ENCODE measurements at regions not wholly inside any gene's neighbourhood (a gene's known extent, or its start where the extent isn't known, plus 50 kb on each side); places are given as distances from the start of the nearest gene placed in this dataset.
"Not testable (repeated sequence)": the region's sequence is repeated elsewhere in the genome, so short reads cannot be mapped to it uniquely, and the experiment has no call there.

DNA sequence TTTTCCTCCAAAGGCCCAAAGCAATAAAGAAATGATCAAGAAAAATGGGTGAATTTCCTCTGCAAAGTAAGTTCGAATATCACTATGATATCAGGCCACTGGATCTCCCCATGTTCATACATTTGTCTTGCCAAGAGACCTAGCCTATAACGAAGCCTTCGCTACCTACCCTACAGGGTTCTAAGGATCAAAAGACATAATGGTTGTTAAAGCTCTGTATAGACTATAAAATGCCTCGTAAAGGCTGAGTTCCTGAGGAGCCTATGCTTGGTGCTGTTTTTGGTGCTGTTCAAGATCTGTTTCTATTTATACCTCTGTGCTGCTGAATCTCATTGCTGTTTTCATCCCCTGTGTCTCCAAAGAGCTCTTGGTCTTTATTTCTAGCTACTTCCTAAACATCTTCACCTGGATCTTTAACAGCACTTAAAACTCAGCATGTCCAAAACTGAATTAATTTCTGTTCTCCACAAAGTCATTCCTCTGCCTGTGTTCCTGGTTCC, 254.4 kb upstream of the CHAC2 start:
- 100% methylated on average over 1 of the region's 4 CpGs for WGBS (ENCODE audit: insufficient coverage, low lambda C conversion rate)
- Histone ChIP-seq H3K4me1 (ENCODE audit: control insufficient read depth, insufficient read depth, low read length) (no peaks in the 10 kb centered on the region), H3K36me3 (ENCODE audit: control insufficient read depth, insufficient read depth, low read length) (no peaks in the 10 kb centered on the region), H3K27ac (ENCODE audit: low read length) (no peak overlapping the region), H3K4me3 (ENCODE audit: low read length) (no peak overlapping the region), H3K9me3 (ENCODE audit: control insufficient read depth, low read depth, low read length) (no peaks in the 10 kb centered on the region), H3K27me3 (ENCODE audit: control insufficient read depth, insufficient read depth, low read length) (no peaks in the 10 kb centered on the region)
- no peak for DNase-seq

DNA sequence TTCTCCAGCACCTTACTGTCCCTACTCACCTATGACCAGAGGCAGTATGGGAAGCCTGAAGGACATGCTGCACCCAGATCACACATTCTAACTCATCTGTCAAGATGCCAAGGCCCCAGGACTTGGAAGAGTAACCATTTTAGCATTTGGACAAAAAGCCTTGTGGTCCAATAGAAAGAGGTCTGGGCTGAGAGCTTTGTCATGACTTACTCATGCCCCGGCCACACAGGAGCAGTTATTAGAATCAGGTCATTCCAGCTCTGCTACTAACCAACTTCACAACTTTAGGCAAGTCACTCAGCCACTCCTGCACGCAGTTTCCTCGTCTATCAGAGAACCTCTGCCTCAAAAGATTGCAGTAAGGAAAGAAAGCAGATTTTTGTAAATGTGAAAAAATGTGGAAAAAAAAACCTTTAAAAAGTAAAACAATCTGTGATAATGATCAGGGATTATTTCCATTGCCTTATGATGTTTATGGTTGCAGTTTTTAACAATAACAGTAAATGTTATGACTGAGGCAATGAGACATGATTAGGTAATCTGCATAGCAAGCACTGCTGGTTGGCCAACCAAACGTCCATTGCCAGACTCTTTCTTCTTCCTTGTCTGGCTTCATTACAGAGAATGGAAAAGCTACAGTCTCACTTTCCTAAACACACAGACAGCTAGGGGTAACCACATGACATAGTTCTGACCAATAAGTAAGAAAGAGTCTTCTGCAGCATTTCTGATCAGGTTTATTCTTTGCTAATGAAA, 255.4 kb upstream of the CHAC2 start:
- WGBS (ENCODE audit: insufficient coverage, low lambda C conversion rate): no CpG with 5 or more reads among the region's 4 CpGs
- no peaks in the 10 kb centered on the region for H3K9me3 ChIP-seq (ENCODE audit: control insufficient read depth, low read depth, low read length)
- H3K27me3 ChIP-seq (ENCODE audit: control insufficient read depth, insufficient read depth, low read length): no peaks in the 10 kb centered on the region
- no peak overlapping the region for H3K27ac ChIP-seq (ENCODE audit: low read length)
- no peaks in the 10 kb centered on the region for H3K36me3 ChIP-seq (ENCODE audit: control insufficient read depth, insufficient read depth, low read length)
- H3K4me1 ChIP-seq (ENCODE audit: control insufficient read depth, insufficient read depth, low read length): no peaks in the 10 kb centered on the region
- no peak for DNase-seq
- H3K4me3 ChIP-seq (ENCODE audit: low read length): no peak overlapping the region

DNA sequence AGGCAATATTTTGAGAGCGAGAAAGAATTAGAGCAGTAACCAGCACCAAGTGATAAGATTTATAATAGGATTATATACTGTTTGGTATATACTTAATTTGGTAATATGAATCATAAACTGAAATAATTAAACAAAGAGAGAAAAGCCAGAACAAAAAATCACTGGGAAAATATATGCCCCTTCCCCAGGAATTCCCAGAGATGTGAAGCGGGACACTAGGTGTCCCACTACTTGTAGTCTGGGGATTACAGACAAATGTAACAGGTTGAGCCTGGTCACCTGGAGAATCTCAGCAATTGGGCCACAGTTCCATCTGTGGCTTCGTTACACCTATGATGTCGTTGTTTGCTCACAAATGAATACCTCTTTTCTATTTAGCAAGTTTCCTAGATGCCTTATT, 256.1 kb upstream of the CHAC2 start:
- no peak overlapping the region for H3K4me3 ChIP-seq (ENCODE audit: low read length)
- no peaks in the 10 kb centered on the region for H3K27me3 ChIP-seq (ENCODE audit: control insufficient read depth, insufficient read depth, low read length)
- no peak for DNase-seq
- no peaks in the 10 kb centered on the region for H3K36me3 ChIP-seq (ENCODE audit: control insufficient read depth, insufficient read depth, low read length)
- no CpG with 5 or more reads among the region's 4 CpGs for WGBS (ENCODE audit: insufficient coverage, low lambda C conversion rate)
- H3K4me1 ChIP-seq (ENCODE audit: control insufficient read depth, insufficient read depth, low read length): no peaks in the 10 kb centered on the region
- H3K27ac ChIP-seq (ENCODE audit: low read length): no peak overlapping the region
- no peaks in the 10 kb centered on the region for H3K9me3 ChIP-seq (ENCODE audit: control insufficient read depth, low read depth, low read length)

DNA sequence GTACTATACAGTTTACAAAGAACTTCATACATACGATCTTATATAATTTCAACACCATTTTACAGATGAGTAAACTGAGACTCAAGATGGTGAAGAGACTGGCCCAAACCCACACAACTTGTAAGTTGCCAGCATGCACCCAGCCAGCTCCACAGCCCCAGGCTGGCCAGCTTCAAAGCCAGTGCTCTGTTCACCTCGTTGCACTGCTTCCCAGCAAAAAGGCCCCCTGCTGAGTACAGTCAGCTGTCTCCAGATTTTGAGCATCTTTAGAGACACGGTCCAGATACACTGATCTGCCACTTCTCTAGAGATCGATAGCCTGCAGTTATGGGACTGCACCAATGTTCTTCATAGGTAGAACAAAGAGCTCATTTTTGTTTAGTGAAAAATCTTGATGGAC, 257.2 kb upstream of the CHAC2 start:
- H3K9me3 ChIP-seq (ENCODE audit: control insufficient read depth, low read depth, low read length): no peaks in the 10 kb centered on the region
- H3K27me3 ChIP-seq (ENCODE audit: control insufficient read depth, insufficient read depth, low read length): no peaks in the 10 kb centered on the region
- no peaks in the 10 kb centered on the region for H3K4me1 ChIP-seq (ENCODE audit: control insufficient read depth, insufficient read depth, low read length)
- H3K36me3 ChIP-seq (ENCODE audit: control insufficient read depth, insufficient read depth, low read length): no peaks in the 10 kb centered on the region
- WGBS (ENCODE audit: insufficient coverage, low lambda C conversion rate): 67% methylated on average over 3 of the region's 4 CpGs
- no peak overlapping the region for H3K4me3 ChIP-seq (ENCODE audit: low read length)
- no peak overlapping the region for H3K27ac ChIP-seq (ENCODE audit: low read length)
- no peak for DNase-seq

DNA sequence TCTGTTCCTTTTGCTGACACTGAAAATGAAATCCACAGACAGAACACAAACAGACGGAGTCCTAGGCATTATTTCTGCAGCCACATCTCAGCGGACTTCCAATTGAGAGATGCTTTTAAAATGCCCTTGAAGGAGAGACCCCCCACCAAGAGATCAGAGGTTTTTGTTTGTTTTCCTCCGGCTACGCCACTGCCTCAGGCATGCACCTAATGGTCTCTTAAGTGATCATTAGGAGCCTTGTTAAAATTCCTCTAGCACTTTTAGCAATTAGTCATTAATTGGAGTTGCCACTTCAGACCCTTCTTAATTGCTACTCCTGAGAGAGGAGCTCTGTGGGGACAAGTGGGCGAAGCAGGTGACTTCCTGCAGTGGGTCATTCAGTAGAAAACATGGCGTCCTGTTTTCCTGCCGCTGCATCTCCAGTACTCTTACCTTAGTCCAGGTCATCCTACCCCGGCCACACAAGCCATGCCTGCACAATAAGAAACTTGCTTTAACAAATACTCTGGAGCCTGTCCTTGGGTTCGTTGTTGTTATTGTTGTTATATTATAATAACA, 257.7 kb upstream of the CHAC2 start:
- Histone ChIP-seq H3K4me1 (ENCODE audit: control insufficient read depth, insufficient read depth, low read length) (no peaks in the 10 kb centered on the region), H3K9me3 (ENCODE audit: control insufficient read depth, low read depth, low read length) (no peaks in the 10 kb centered on the region), H3K4me3 (ENCODE audit: low read length) (no peak overlapping the region), H3K36me3 (ENCODE audit: control insufficient read depth, insufficient read depth, low read length) (no peaks in the 10 kb centered on the region), H3K27me3 (ENCODE audit: control insufficient read depth, insufficient read depth, low read length) (no peaks in the 10 kb centered on the region), H3K27ac (ENCODE audit: low read length) (no peak overlapping the region)
- no peak for DNase-seq
- 100% methylated on average over 1 of the region's 9 CpGs for WGBS (ENCODE audit: insufficient coverage, low lambda C conversion rate)

DNA sequence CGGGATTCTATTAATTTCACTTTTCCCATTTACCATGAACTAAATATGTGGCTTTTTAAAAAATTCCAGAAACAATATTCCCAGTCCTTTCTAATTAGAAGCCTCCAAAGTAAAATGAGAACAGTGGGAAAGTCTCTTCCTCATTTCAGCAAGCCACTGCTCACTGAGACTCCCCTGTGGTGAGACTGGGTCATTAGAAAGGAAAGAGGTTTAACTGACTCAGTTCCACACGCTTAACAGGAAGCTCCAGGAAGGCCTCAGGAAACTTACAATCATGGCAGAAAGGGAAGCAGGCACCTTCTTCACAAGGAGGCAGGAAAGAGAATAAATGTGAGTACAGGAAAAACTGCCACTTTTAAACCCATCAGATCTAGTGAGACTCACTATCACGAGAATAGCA, 258.9 kb upstream of the CHAC2 start:
- no peaks in the 10 kb centered on the region for H3K36me3 ChIP-seq (ENCODE audit: control insufficient read depth, insufficient read depth, low read length)
- WGBS (ENCODE audit: insufficient coverage, low lambda C conversion rate): 100% methylated on average over 2 of the region's 3 CpGs
- no peak overlapping the region for H3K4me3 ChIP-seq (ENCODE audit: low read length)

DNA sequence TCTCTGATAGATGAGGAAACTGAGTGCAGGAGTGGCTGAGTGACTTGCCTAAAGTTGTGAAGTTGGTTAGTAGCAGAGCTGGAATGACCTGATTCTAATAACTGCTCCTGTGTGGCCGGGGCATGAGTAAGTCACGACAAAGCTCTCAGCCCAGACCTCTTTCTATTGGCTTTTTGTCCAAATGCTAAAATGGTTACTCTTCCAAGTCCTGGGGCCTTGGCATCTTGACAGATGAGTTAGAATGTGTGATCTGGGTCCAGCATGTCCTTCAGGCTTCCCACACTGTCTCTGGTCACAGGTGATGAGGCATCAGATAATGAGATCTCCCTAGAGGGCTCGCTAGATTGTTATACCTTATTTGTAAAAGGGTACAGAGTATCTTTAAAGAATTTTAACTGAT, 260.5 kb upstream of the CHAC2 start:
- not testable (repeated sequence) for H3K27me3 ChIP-seq (ENCODE audit: control insufficient read depth, insufficient read depth, low read length); H3K27ac ChIP-seq (ENCODE audit: low read length); H3K36me3 ChIP-seq (ENCODE audit: control insufficient read depth, insufficient read depth, low read length); H3K9me3 ChIP-seq (ENCODE audit: control insufficient read depth, low read depth, low read length); H3K4me1 ChIP-seq (ENCODE audit: control insufficient read depth, insufficient read depth, low read length); H3K4me3 ChIP-seq (ENCODE audit: low read length); DNase-seq
- WGBS (ENCODE audit: insufficient coverage, low lambda C conversion rate): no CpG with 5 or more reads among the region's 3 CpGs

More for the DNA sequence above, 258.9 kb upstream of the CHAC2 start:
- Histone ChIP-seq H3K4me1 (ENCODE audit: control insufficient read depth, insufficient read depth, low read length) (no peaks in the 10 kb centered on the region), H3K9me3 (ENCODE audit: control insufficient read depth, low read depth, low read length) (no peaks in the 10 kb centered on the region), H3K27me3 (ENCODE audit: control insufficient read depth, insufficient read depth, low read length) (no peaks in the 10 kb centered on the region), H3K27ac (ENCODE audit: low read length) (no peak overlapping the region)
- no peak for DNase-seq

DNA sequence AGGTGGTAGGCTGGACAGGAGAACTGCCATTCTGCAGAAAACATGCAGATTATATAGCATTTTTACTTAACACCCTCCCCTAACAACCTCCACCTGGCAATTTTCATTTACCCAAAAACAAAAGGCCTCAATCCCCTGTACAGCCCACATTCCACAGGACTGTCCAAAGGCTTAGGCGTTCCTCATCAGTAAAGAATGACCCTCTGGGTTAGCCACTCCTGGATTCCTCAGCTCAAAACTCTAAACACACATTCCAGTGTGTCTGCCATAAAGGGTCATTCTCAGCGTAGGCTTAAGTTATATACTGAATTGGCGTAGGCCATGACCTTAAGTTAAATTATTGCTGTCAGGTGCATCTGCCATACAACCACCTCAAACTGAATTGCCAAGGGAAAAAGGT, 261.8 kb upstream of the CHAC2 start:
- Histone ChIP-seq H3K4me3 (ENCODE audit: low read length) (no peak overlapping the region), H3K9me3 (ENCODE audit: control insufficient read depth, low read depth, low read length) (no peaks in the 10 kb centered on the region), H3K27ac (ENCODE audit: low read length) (no peak overlapping the region), H3K36me3 (ENCODE audit: control insufficient read depth, insufficient read depth, low read length) (no peaks in the 10 kb centered on the region), H3K4me1 (ENCODE audit: control insufficient read depth, insufficient read depth, low read length) (no peaks in the 10 kb centered on the region), H3K27me3 (ENCODE audit: control insufficient read depth, insufficient read depth, low read length) (no peaks in the 10 kb centered on the region)
- no peak for DNase-seq
- no CpG with 5 or more reads among the region's 3 CpGs for WGBS (ENCODE audit: insufficient coverage, low lambda C conversion rate)

DNA sequence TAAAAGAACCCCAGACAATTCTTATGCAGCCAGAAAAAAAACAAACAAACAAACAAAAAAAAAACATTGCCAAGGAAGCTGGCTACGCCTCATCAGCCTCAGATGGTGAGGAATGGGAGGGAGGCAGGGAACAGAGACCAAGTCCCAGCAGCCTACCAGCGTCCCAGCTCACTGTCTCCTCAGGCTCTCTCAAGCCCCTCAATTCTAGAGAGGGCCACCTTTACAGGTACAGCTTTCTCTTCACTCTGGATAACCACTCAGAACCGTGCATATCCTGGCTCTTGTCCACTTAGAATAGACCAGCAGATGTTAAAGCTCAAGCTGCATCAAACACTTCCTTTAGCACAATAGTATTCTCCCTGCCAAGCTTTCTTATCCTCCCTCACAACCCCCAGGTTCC, 263.1 kb upstream of the CHAC2 start:
- no peak for DNase-seq
- Histone ChIP-seq H3K36me3 (ENCODE audit: control insufficient read depth, insufficient read depth, low read length) (no peaks in the 10 kb centered on the region), H3K27ac (ENCODE audit: low read length) (no peak overlapping the region), H3K4me3 (ENCODE audit: low read length) (no peak overlapping the region), H3K4me1 (ENCODE audit: control insufficient read depth, insufficient read depth, low read length) (no peaks in the 10 kb centered on the region), H3K27me3 (ENCODE audit: control insufficient read depth, insufficient read depth, low read length) (no peaks in the 10 kb centered on the region), H3K9me3 (ENCODE audit: control insufficient read depth, low read depth, low read length) (no peaks in the 10 kb centered on the region)
- no CpG with 5 or more reads among the region's 3 CpGs for WGBS (ENCODE audit: insufficient coverage, low lambda C conversion rate)

DNA sequence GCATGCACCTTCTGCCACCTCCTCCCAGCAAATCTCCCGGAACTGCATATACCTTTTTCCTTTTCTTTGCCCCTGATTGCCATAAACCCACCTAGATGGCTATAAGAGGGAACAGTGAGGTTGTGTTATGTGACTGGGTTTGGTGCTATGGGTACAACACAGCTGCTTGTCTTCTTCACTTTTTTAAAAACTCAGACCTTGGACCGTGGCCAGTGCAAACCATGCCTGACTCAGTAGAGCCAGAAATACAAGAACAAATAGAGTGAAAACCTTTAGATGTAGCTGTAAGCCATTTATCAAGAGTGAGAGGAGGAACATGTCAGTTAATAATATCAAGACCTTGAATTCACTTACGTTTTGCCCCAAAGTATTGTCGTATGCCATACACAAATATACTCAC, 267.4 kb upstream of the CHAC2 start:
- no peaks in the 10 kb centered on the region for H3K27me3 ChIP-seq (ENCODE audit: control insufficient read depth, insufficient read depth, low read length)
- H3K36me3 ChIP-seq (ENCODE audit: control insufficient read depth, insufficient read depth, low read length): no peaks in the 10 kb centered on the region
- H3K4me1 ChIP-seq (ENCODE audit: control insufficient read depth, insufficient read depth, low read length): no peaks in the 10 kb centered on the region
- no peaks in the 10 kb centered on the region for H3K9me3 ChIP-seq (ENCODE audit: control insufficient read depth, low read depth, low read length)
- H3K27ac ChIP-seq (ENCODE audit: low read length): no peak overlapping the region
- DNase-seq: no peak
- WGBS (ENCODE audit: insufficient coverage, low lambda C conversion rate): no CpG with 5 or more reads among the region's 4 CpGs
- H3K4me3 ChIP-seq (ENCODE audit: low read length): no peak overlapping the region

DNA sequence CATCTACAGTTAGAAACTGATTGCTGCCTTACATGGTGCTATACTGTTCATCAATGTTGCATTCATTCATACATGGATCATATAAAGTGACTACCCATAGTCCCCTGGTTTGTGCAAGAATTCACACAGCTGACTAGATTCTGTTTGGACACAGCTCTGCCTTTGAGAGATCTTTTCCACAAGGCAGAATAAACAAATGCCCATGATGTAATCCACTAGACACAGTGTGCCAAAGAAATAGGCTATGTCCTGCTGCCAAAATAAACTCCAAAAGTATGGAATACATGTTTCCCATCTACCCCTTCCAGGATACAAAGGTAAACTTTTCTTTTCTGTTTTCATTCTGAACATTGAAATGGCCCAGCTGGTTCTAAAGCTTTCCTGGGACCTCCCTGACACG, 269.4 kb upstream of the CHAC2 start:
- Histone ChIP-seq H3K9me3 (ENCODE audit: control insufficient read depth, low read depth, low read length) (no peaks in the 10 kb centered on the region), H3K27me3 (ENCODE audit: control insufficient read depth, insufficient read depth, low read length) (no peaks in the 10 kb centered on the region), H3K4me3 (ENCODE audit: low read length) (no peak overlapping the region), H3K4me1 (ENCODE audit: control insufficient read depth, insufficient read depth, low read length) (no peaks in the 10 kb centered on the region), H3K27ac (ENCODE audit: low read length) (no peak overlapping the region), H3K36me3 (ENCODE audit: control insufficient read depth, insufficient read depth, low read length) (no peaks in the 10 kb centered on the region)
- DNase-seq: no peak
- WGBS (ENCODE audit: insufficient coverage, low lambda C conversion rate): no CpG with 5 or more reads among the region's 1 CpG

Data from large intestine (tissue), 3 donors.